CD8-positive, alpha-beta memory T cell (primary cell): ENCODE measurements at regions not wholly inside any gene's neighbourhood (a gene's known extent, or its start where the extent isn't known, plus 50 kb on each side); places are given as distances from the start of the nearest gene placed in this dataset.
"Not testable (repeated sequence)": the region's sequence is repeated elsewhere in the genome, so short reads cannot be mapped to it uniquely, and the experiment has no call there.

Source experiments
- CTCF ChIA-PET: fragments of 350-600 bp; sonication (Branson Sonifier 250); formaldehyde crosslinking; loops from one replicate; lab custom pipeline; 2021; ENCODE audit warnings: antibody characterized with exemption; lab: Charles Lee
- POLR2A ChIA-PET: fragments of 350-600 bp; sonication (Branson Sonifier 250); formaldehyde crosslinking; loops from one replicate; lab custom pipeline; 2021; ENCODE audit warnings: antibody characterized with exemption; lab: Charles Lee
- DNase-seq, 5 donors: peaks; one replicate each; pipeline versions ENCODE4 v3.0.0 to v3.0.0-alpha.2; 2020 to 2022; ENCODE audit warnings: mixed read lengths in 1 of 5
- H3K27ac ChIP-seq: one replicate; pipeline ENCODE4 v1.7.0; 2013; ENCODE audit warnings: low read depth, mild to moderate bottlenecking, low read length, moderate library complexity
- H3K27me3 ChIP-seq: 2 replicates; pipeline ENCODE4 v1.7.0; 2013; ENCODE audit warnings: low read length, mild to moderate bottlenecking; ENCODE audit not compliant: insufficient read depth, poor library complexity, severe bottlenecking
- H3K36me3 ChIP-seq: 2 replicates; pipeline ENCODE4 v1.7.0; 2013; ENCODE audit warnings: mild to moderate bottlenecking, low read length, moderate library complexity; ENCODE audit not compliant: insufficient read depth
- H3K4me1 ChIP-seq: 2 replicates; pipeline ENCODE4 v1.7.0; 2013; ENCODE audit warnings: mild to moderate bottlenecking, low read length, moderate library complexity; ENCODE audit not compliant: insufficient read depth
- H3K4me3 ChIP-seq: 2 replicates; pipeline ENCODE4 v1.7.0; 2013; ENCODE audit warnings: mild to moderate bottlenecking, low read length
- H3K9me3 ChIP-seq: 2 replicates; pipeline ENCODE4 v1.7.0; 2013; ENCODE audit warnings: mild to moderate bottlenecking, low read length
- H3K27ac Mint-ChIP-seq, 8 donors: one replicate each; pipeline ENCODE4 v1.8.0; 2020 to 2021; ENCODE audit warnings: mixed read lengths in 8 of 8, mild to moderate bottlenecking in 6 of 8, inconsistent platforms in 3 of 8, moderate library complexity in 3 of 8
- H3K27me3 Mint-ChIP-seq, 2 donors: one replicate each; pipeline ENCODE4 v1.8.0; 2020 to 2021; ENCODE audit warnings: mixed read lengths in 2 of 2, mild to moderate bottlenecking in 1 of 2, moderate library complexity in 1 of 2
- H3K36me3 Mint-ChIP-seq, 3 donors: one replicate each; pipeline ENCODE4 v1.8.0; 2020 to 2021; ENCODE audit warnings: mixed read lengths in 3 of 3, inconsistent platforms in 1 of 3, mild to moderate bottlenecking in 1 of 3
- H3K4me1 Mint-ChIP-seq, 3 donors: one replicate each; pipeline ENCODE4 v1.8.0; 2020 to 2021; ENCODE audit warnings: mixed read lengths in 3 of 3, inconsistent platforms in 1 of 3, mild to moderate bottlenecking in 1 of 3
- H3K4me3 Mint-ChIP-seq, 7 donors: one replicate each; pipeline ENCODE4 v1.8.0; 2020 to 2021; ENCODE audit warnings: mixed read lengths in 7 of 7, mild to moderate bottlenecking in 6 of 7, moderate library complexity in 4 of 7, inconsistent platforms in 2 of 7
- H3K9me3 Mint-ChIP-seq, 5 donors: one replicate each; pipeline ENCODE4 v1.8.0; 2020 to 2022; ENCODE audit warnings: mixed read lengths in 5 of 5, mild to moderate bottlenecking in 3 of 5, moderate library complexity in 2 of 5, inconsistent platforms in 1 of 5

GRCh38 chr14:26655128-26655527 lies 57.3 kb upstream of the NOVA1 start:
- Histone ChIP-seq H3K4me3 (no peak overlapping the region), H3K27me3 (no peaks in the 10 kb centered on the region), H3K4me1 (no peaks in the 10 kb centered on the region), H3K36me3 (no peaks in the 10 kb centered on the region), H3K27ac (no peak overlapping the region), H3K9me3 (no peaks in the 10 kb centered on the region)
- H3K27ac Mint-ChIP-seq, result no peak overlapping the region
- peaks cover 4 to 38% (median 9%) of the 10 kb centered on the region in 5 donors for H3K9me3 Mint-ChIP-seq
- no peak overlapping the region for H3K4me3 Mint-ChIP-seq
- ChIA-PET POLR2A (no interaction called here), CTCF (no interaction called here)
- H3K4me1 Mint-ChIP-seq, result no peaks in the 10 kb centered on the region
- H3K27me3 Mint-ChIP-seq, result no peaks in the 10 kb centered on the region
- H3K36me3 Mint-ChIP-seq, result no peaks in the 10 kb centered on the region
- DNase-seq, result no peak

DNA sequence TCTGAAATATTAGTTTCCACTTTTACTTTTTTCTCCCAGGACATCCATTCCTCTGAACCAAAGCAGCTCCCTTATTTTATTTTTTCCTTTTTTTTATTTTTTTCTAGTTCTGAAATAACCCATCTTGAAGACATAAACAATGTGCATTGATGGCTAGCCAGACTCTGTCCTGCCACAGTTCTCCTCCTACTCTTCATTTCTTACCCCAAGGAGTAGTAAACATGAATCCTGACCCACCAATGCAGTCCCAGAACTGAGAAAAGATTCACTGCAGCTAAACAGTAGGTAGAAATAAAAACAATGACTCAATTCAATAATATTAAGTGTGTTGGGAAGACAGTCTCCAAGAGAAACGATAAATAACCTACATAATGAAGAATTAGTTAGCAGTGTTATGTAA lies 65.7 kb upstream of the NOVA1 start:
- no peak overlapping the region for H3K4me3 Mint-ChIP-seq
- peaks cover 0 to 4% (median 0%) of the 10 kb centered on the region in 3 donors for H3K36me3 Mint-ChIP-seq
- no peaks in the 10 kb centered on the region for H3K4me1 ChIP-seq
- H3K4me1 Mint-ChIP-seq, result no peaks in the 10 kb centered on the region
- H3K27me3 ChIP-seq, result no peaks in the 10 kb centered on the region
- no peaks in the 10 kb centered on the region for H3K9me3 ChIP-seq
- ChIA-PET POLR2A (no interaction called here), CTCF (no interaction called here)
- no peak overlapping the region for H3K4me3 ChIP-seq
- H3K27me3 Mint-ChIP-seq, result no peaks in the 10 kb centered on the region
- no peaks in the 10 kb centered on the region for H3K36me3 ChIP-seq
- no peak for DNase-seq
- H3K27ac Mint-ChIP-seq, result no peak overlapping the region
- peaks cover 17 to 44% (median 23%) of the 10 kb centered on the region in 5 donors for H3K9me3 Mint-ChIP-seq
- H3K27ac ChIP-seq, result no peak overlapping the region

DNA sequence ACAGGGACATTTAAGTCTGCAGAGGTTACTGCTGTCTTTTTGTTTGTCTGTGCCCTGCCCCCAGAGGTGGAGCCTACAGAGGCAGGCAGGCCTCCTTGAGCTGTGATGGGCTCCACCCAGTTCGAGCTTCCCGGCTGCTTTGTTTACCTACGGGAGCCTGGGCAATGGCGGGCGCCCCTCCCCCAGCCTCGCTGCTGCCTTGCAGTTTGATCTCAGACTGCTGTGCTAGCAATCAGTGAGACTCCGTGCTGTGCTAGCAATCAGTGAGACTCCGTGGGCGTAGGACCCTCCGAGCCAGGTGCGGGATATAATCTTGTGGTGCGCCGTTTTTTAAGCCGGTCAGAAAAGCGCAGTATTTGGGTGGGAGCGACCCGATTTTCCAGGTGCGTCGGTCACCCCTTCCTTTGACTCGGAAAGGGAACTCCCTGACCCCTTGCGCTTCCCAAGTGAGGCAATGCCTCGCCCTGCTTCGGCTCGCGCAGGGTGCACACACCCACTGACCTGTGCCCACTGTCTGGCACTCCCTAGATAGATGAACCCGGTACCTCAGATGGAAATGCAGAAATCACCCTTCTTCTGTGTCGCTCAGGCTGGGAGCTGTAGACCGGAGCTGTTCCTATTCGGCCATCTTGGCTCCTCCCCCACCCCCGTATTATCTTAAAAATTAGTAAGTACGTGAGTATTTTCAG lies 81.0 kb upstream of the NOVA1 start:
- H3K27ac ChIP-seq, H3K36me3 Mint-ChIP-seq, H3K27me3 ChIP-seq, POLR2A ChIA-PET, H3K9me3 ChIP-seq, H3K4me1 Mint-ChIP-seq, DNase-seq, CTCF ChIA-PET, H3K4me3 Mint-ChIP-seq, H3K36me3 ChIP-seq, H3K27ac Mint-ChIP-seq, H3K27me3 Mint-ChIP-seq, H3K4me1 ChIP-seq, H3K4me3 ChIP-seq: not testable (repeated sequence)
- peaks cover 11 to 32% (median 24%) of the 10 kb centered on the region in 5 donors for H3K9me3 Mint-ChIP-seq

DNA sequence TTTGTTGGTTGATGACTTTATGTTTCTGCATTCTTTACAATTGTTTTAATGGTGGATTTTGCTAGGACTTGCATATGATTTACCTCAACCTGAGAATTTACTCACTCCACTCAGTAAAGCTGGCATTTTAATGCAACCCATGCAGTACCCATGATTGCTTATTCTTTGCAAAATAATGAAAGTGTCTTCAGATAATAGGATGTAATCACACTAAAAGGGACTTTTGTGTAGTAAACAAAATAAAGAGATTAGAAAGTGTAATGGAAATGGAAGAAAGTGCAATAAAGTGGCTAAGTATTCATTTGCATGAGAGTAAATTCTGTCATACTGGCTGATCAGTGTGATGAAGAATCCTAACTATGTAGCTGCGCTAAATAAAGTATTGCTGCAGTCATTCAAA lies 87.6 kb upstream of the NOVA1 start:
- H3K4me3 Mint-ChIP-seq, result no peak overlapping the region
- no peaks in the 10 kb centered on the region for H3K36me3 ChIP-seq
- peaks cover 9 to 19% (median 15%) of the 10 kb centered on the region in 5 donors for H3K9me3 Mint-ChIP-seq
- no peak overlapping the region for H3K27ac Mint-ChIP-seq
- no peaks in the 10 kb centered on the region for H3K9me3 ChIP-seq
- no peaks in the 10 kb centered on the region for H3K27me3 Mint-ChIP-seq
- H3K36me3 Mint-ChIP-seq, result no peaks in the 10 kb centered on the region
- H3K4me1 Mint-ChIP-seq, result no peaks in the 10 kb centered on the region
- CTCF ChIA-PET, result no interaction called here
- H3K4me3 ChIP-seq, result no peak overlapping the region
- POLR2A ChIA-PET, result no interaction called here
- no peak for DNase-seq
- H3K4me1 ChIP-seq, result no peaks in the 10 kb centered on the region
- no peak overlapping the region for H3K27ac ChIP-seq
- H3K27me3 ChIP-seq, result no peaks in the 10 kb centered on the region

- CTCF ChIA-PET, result no interaction called here
- Histone ChIP-seq H3K9me3 (no peaks in the 10 kb centered on the region), H3K4me1 (no peaks in the 10 kb centered on the region), H3K27me3 (no peaks in the 10 kb centered on the region), H3K27ac (no peak overlapping the region), H3K4me3 (no peak overlapping the region), H3K36me3 (no peaks in the 10 kb centered on the region)
- POLR2A ChIA-PET, result no interaction called here
- H3K9me3 Mint-ChIP-seq, result peaks cover 10 to 32% (median 15%) of the 10 kb centered on the region in 5 donors
- no peak for DNase-seq
- no peak overlapping the region for H3K27ac Mint-ChIP-seq
- no peaks in the 10 kb centered on the region for H3K27me3 Mint-ChIP-seq
- no peaks in the 10 kb centered on the region for H3K4me1 Mint-ChIP-seq
- H3K4me3 Mint-ChIP-seq, result no peak overlapping the region
- no peaks in the 10 kb centered on the region for H3K36me3 Mint-ChIP-seq
Observed at GRCh38 chr14:26687301-26687837, 89.5 kb upstream of the NOVA1 start.

DNA sequence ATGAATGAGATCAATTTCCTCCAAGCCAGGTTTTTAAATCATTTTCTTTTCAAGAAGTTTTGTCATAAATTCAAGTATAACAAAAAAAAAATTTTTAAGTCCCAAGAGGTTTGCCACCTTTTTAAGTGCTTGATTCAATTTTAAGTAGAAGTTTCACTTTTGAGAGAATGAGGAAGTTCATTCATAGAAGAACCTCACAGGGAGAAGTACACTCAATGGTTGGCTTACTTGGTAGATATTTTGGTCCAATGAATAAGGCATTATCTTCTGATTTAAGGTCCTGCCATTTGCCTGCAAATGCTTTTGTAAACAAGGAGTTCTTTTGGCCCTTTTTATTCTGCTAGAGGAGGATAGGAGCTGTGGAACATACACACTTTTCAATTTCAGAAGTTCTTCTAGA lies 96.7 kb upstream of the NOVA1 start:
- no peak overlapping the region for H3K4me3 ChIP-seq
- Mint-ChIP-seq H3K4me3 (no peak overlapping the region), H3K36me3 (no peaks in the 10 kb centered on the region), H3K27ac (no peak overlapping the region), H3K27me3 (no peaks in the 10 kb centered on the region), H3K4me1 (no peaks in the 10 kb centered on the region), H3K9me3 (peaks cover 15 to 47% (median 24%) of the 10 kb centered on the region in 5 donors)
- H3K9me3 ChIP-seq, result no peaks in the 10 kb centered on the region
- no peaks in the 10 kb centered on the region for H3K27me3 ChIP-seq
- H3K27ac ChIP-seq, result no peak overlapping the region
- H3K36me3 ChIP-seq, result no peaks in the 10 kb centered on the region
- POLR2A ChIA-PET, result no interaction called here
- DNase-seq, result no peak
- no peaks in the 10 kb centered on the region for H3K4me1 ChIP-seq
- CTCF ChIA-PET, result no interaction called here

GRCh38 chr14:26702721-26703230 lies 104.9 kb upstream of the NOVA1 start:
- DNase-seq, result no peak
- H3K27ac ChIP-seq, result no peak overlapping the region
- H3K9me3 Mint-ChIP-seq, result peaks cover 6 to 48% (median 16%) of the 10 kb centered on the region in 5 donors
- no peak overlapping the region for H3K4me3 Mint-ChIP-seq
- no peak overlapping the region for H3K4me3 ChIP-seq
- H3K27me3 ChIP-seq, result no peaks in the 10 kb centered on the region
- H3K36me3 ChIP-seq, result no peaks in the 10 kb centered on the region
- no peaks in the 10 kb centered on the region for H3K27me3 Mint-ChIP-seq
- POLR2A ChIA-PET, result no interaction called here
- no peaks in the 10 kb centered on the region for H3K4me1 ChIP-seq
- H3K36me3 Mint-ChIP-seq, result no peaks in the 10 kb centered on the region
- no peaks in the 10 kb centered on the region for H3K4me1 Mint-ChIP-seq
- CTCF ChIA-PET, result no interaction called here
- H3K9me3 ChIP-seq, result no peaks in the 10 kb centered on the region
- H3K27ac Mint-ChIP-seq, result no peak overlapping the region

- Mint-ChIP-seq H3K4me1 (no peaks in the 10 kb centered on the region), H3K36me3 (no peaks in the 10 kb centered on the region), H3K4me3 (no peak overlapping the region), H3K27ac (no peak overlapping the region), H3K27me3 (no peaks in the 10 kb centered on the region), H3K9me3 (peaks cover 6 to 43% (median 16%) of the 10 kb centered on the region in 5 donors)
- no peaks in the 10 kb centered on the region for H3K4me1 ChIP-seq
- ChIA-PET CTCF (no interaction called here), POLR2A (no interaction called here)
- H3K36me3 ChIP-seq, result no peaks in the 10 kb centered on the region
- no peak for DNase-seq
- no peaks in the 10 kb centered on the region for H3K9me3 ChIP-seq
- H3K27ac ChIP-seq, result no peak overlapping the region
- no peaks in the 10 kb centered on the region for H3K27me3 ChIP-seq
- no peak overlapping the region for H3K4me3 ChIP-seq
Observed at GRCh38 chr14:26703686-26704366, 106.0 kb upstream of the NOVA1 start.
